Activated effector memory CD4-positive, alpha-beta T cell treated with anti-CD3 and anti-CD28 coated beads, Interleukin-2, amount 50 U/mL, for 16 hours (primary cell): ENCODE measurements at regions not wholly inside any gene's neighbourhood (a gene's known extent, or its start where the extent isn't known, plus 50 kb on each side); places are given as distances from the start of the nearest gene placed in this dataset.
A peak's percentile ranks its signal among the peaks of the same experiment; 100 is the strongest.

ENCODE experiments used
- DNase-seq: peaks from one replicate; pipeline ENCODE4 v3.0.0-alpha.2; 2020

DNA sequence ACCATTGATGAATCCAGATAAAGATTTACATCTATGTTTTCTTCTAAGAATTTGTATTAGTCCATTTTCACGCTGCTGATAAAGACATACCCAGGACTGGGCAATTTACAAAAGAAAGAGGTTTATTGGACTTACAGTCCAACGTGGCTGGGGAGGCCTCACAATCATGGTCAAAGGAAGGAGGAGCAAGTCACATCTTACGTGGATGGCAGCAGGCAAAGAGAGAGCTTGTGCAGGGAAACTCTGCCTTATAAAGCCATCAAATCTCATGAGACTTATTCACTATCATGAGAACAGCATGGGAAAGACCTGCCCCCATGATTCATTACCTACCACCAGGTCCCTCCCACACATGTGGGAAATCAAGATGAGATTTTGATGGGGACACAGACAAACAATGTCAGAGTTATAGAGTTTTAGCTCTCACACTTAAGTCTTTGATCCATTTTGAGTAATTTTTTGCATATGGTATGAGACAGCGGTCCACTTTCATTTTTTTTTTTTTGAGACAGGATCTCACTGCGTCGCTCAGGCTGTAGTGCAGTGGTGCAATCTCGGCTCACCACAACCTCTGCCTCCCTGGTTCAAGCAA lies 53.5 kb upstream of the JADE2 start:
- DNase-seq, result peak; percentile 30

DNA sequence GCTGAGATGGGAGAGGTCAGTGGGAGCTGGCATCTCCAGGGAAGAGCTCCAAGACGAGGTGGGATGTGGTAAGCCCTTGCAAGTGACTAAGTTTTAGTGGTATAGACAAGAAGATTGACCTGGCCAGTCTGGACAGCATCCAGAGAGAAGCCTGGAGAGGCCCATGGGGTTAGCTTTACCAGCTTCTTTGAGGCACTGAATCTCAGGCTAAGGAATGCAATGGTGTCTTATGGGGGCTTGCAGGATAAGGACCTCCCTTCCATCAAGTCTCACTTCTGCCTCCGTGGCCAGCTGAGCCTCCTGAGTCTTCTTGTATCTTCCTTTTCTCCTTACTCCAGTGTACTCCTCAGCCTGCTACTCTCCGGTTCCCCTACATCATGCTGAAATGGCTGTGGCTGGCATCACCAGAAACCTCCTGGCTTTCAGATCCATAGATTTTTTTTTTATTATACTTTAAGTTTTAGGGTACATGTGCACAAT lies 56.5 kb upstream of the JADE2 start:
- peak; percentile 38 for DNase-seq

DNA sequence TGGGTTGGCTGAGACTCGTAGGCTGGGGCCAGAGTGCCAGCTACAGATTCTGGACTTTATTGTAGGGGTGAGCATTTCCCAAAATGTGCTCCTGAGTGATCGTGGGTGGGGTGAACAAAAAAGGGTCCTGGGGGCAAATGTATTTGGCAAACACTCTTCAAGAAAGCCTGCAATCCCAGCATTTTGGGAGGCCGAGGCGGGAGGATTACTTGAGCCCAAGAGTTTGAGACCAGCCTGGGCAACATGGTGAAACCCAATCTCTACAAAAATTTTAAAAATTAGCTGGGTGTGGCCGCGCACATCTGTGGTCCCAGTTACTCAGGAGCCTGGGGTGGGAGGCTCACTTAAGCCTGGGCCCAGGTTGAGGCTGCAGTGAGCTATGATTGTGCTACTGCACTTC lies 55.5 kb upstream of the CDKN2AIPNL start:
- no peak for DNase-seq

DNA sequence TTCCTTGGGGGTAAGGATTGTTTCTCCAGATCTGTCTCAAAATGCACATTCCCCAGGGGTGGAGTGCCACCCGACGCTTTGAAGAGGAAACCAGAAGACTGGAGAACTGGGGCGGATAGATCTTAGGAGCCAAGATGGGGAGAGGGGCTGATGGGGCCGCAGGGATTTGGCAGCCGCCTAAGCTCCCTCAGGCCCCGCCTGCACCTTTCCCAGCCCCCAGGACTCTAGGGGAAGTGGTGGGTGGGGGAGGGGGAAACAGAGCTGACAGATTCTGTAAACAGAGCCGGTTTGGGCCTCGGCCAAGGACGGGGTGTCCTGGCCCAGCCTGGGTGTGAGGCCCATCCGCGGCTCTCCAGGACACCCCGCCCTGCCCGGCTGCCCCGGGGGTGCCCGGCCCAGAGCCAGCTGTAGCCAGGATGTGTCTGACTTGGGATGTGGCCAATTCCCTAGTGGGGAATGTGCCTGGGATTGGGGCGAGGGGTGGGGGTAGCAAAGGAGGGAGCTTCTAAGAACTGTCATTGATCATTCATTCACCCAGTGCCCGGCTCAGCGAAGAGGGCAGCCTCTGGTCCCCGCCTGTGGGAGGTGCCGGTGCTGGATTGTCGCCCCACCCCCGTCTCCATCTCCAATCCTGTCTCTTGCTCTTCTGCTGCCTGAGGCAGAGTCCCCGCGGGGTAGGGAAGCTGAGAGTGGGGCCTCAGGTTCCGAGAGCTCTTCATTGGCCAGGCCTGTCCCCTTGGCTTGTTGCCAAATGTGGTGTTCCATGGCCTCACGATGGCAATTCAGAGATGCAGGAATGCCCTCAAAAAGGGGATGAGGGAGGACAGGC lies 54.8 kb upstream of the CDKN2AIPNL start:
- peak; percentile 70 for DNase-seq

DNA sequence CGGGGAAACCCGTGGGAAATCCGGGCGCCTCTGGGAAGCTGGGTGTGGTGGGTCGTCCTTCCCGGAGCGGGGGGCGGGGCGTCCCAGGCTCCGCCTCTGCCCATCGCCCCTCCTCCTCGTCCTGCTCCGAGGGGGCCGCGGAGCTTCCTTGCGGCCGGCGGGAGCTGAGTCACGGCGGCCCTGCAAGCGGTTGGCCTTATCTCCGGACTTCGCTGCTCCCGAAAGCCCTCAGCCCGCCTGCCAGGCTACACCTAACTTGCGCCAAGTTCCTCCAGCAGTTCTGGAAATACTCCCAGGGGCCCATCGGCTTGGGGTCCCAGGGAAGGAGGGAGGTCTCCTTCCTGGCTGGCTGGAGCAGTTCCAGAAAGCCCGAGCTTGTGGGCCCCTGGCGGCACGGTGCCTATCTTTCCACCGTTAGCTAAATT lies 54.1 kb upstream of the CDKN2AIPNL start:
- peak; percentile 82 for DNase-seq

DNA sequence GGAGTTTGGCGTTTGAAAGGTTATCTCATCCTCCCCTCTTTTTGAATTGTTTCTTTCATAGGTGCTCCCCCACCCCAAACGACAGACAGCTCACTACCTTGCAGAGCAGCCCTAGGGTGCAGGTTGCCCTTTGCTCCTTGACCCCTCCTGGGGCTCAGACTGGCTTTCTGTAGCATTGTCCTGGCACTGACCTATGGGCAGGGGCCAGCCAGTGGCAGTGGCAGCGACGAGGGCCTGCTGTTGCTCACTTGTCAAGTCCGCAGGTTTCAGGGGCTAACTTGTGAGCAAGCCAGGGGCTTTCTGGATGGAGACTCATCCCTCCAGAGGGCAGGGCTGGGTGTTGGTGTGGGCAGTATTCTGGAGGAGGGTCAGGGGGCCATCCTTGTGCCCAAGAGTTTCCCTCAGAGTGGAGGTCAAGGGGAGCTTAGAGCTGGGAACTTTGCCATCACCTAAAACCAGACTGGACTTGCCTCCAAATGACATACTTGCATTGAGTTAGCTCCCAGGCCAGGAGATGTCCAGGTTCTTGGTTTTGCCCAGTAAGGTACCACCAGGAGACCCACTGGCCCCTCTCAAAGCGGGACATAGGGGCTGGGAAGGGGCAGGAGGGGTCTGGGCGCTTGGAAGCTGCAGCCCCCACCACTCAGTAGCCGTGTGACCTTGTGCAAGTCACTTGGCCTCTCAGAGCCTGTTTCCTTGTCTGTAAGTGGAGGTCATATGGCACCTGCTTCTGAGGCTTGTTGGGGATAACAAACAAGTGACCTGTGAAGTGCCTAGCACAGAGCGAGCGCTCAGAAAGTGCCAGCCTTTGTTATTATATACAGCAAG lies 53.5 kb upstream of the CDKN2AIPNL start:
- peak; percentile 22 for DNase-seq

DNA sequence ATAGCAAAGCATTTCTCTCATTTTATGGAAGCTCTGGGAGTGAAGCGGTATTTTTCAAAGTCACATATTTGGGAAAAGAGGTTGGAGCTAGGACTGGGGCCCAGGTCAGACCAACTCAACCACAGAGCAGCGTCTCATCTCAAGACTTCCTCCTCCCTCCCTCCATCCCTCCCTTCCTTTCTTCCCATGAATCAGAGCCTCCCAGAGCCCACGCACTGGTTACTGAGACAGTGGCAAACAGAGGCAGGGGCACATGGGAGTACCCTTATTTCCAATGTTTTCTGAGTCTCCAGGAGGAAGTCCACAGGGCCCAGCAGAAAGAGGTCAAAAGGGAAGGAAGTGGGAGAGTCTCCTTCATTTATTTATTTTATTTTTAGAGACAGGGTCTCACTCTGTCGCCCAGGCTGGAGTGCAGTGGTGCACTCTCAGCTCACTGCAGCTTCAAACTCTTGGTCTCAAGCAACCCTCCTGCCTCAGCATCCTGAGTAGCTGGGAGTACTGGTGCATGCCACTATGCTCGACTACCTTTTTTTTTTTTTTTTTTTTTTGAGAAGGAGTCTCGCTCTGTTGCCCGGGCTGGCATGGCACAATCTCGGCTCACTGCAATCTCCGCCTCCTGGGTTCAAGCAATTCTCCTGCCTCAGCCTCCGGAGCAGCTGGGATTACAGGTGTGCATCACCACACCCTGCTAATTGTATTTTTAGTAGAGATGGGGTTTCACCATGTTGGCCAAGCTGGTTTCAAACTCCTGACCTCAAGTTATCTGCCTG lies 52.5 kb upstream of the CDKN2AIPNL start:
- DNase-seq, result peak; percentile 10

DNA sequence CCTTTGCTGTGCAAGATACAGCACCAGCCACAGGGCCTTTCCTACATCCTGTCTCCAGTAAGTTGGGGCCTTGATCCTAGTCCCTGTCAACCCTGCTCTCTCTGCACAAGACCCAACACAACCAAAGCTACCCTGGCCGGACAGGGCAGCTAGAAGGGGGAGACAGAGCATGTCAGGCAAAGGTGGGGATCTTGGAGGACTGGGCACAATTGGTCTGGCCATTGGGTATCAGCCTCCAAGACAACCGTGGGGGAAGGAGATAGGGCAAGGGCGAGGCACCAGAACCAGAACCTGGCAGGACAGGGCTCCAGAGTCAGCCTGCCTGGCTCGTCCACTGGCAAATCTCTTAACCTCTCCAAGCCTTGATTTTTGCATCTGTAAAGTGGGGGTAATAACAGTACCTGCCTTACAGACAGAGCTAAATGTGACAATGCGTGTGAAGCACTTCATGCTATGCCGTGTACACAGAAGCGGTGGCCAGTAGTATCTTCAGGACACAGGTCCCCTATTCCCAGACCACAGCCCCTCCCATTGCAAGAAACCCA lies 51.6 kb upstream of the CDKN2AIPNL start:
- DNase-seq, result peak; percentile 34

DNA sequence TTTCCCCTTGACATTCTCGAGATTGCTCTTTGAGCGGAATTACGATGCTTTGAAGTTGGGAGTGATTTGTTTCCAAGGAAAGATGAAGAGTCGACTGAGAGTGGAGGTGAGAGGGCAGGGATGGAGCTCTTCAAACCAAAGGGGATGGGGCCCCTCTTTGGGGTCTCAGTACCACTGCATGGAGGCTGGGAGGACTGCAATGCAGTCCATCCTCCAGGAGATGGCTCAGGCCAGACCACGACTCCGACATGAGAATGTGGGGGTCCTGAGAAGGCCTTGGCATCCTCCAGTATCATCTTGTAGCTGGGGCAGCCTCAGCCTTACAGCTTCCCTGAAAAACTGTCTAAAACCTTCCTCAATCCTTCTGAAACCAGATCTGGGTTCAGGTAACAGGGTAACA lies 51.1 kb upstream of the CDKN2AIPNL start:
- peak; percentile 25 for DNase-seq

DNA sequence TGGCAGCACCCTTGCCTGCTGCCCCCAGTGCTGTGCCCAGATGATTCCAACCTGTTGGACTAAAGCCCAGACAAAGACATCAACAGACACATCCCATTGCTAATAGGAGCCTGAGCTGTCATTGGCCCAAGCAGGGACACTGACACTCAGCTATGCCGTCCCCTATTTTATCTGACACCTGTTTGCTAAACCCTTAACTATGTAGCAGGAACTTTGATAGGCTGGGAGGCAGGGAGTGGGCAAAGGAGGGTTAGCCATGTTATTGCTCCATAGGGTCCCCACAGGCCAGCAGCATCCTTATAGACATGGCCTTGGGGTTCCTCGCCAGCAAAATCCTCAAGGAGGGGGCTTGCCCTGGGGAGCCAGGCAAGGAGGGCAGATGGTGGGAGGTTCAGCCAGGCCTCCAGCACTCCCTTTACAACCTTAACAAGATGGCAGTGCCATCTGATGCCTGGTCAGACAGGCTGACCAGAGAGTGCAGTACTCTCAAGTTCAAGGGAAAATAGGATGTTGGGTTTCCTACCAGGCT lies 50.4 kb upstream of the CDKN2AIPNL start:
- peak; percentile 21 for DNase-seq
